Right lobe of liver (tissue), 6 donors: ENCODE measurements at regions not wholly inside any gene's neighbourhood (a gene's known extent, or its start where the extent isn't known, plus 50 kb on each side); places are given as distances from the start of the nearest gene placed in this dataset.
"Not testable (repeated sequence)": the region's sequence is repeated elsewhere in the genome, so short reads cannot be mapped to it uniquely, and the experiment has no call there.

Experiments
- ATAC-seq, 4 donors: fragments of 200-7000 bp; cut with Tn5 transposase; one replicate each; pipeline ENCODE4 v1.9.1; 2020; ENCODE audit warnings: mild to moderate bottlenecking in 4 of 4, moderate library complexity in 4 of 4
- DNase-seq, 3 donors: peaks; one replicate each; pipeline ENCODE4 v3.0.0-alpha.2; 2020
- H3K27ac ChIP-seq, 3 donors: fragments of 200-600 bp; one replicate each; pipeline ENCODE4 v1.8.0; 2022
- H3K27me3 ChIP-seq, 2 donors: fragments of 200-600 bp; one replicate each; pipeline ENCODE4 v1.8.0; 2022
- H3K36me3 ChIP-seq, 4 donors: fragments of 200-600 bp; sonication (generic) in 1 of 4; one replicate each; pipeline versions ENCODE4 v1.5.1 to v1.8.0; 2017 to 2022; ENCODE audit warnings: control low read depth in 1 of 4
- H3K4me1 ChIP-seq, 4 donors: fragments of 200-600 bp; sonication (generic) in 1 of 4; one replicate each; pipeline versions ENCODE4 v1.5.1 to v1.8.0; 2017 to 2022; ENCODE audit warnings: control low read depth in 1 of 4
- H3K4me3 ChIP-seq, 3 donors: fragments of 200-600 bp; one replicate each; pipeline ENCODE4 v1.8.0; 2022
- H3K9me3 ChIP-seq, 4 donors: fragments of 200-600 bp; sonication (generic) in 1 of 4; one replicate each; pipeline versions ENCODE4 v1.5.1 to v1.8.0; 2017 to 2022; ENCODE audit warnings: control low read depth in 1 of 4
- POLR2A ChIP-seq: fragments of 450-650 bp; IDR thresholded peaks from one replicate; pipeline ENCODE4 v1.6.1; 2017; ENCODE audit warnings: antibody characterized with exemption, mild to moderate bottlenecking
- WGBS: methylation state at CpG from one replicate; pipeline ENCODE4 v1.1.6; 2018; ENCODE audit warnings: low coverage, low lambda C conversion rate; ENCODE audit not compliant: insufficient coverage; ENCODE audit errors: missing lambda C conversion rate; 5-methylcytosine and 5-hydroxymethylcytosine counted together
- intact Hi-C, 2 donors: fragments of 100-400 bp; cut with DNase I; formaldehyde crosslinking; loops; one replicate each; pipeline versions ENCODE4 v1.11.2 to v1.14.1; 2022
- TF ChIP-seq, protein P1 (sequence below), 4 donors: fragments of 200-600 bp in 3 of 4; fragments of 450-650 bp in 1 of 4; IDR thresholded peaks; one replicate each; pipeline versions ENCODE4 v1.5.1 to v1.8.0; 2016 to 2022; ENCODE audit warnings: antibody characterized with exemption in 4 of 4, mild to moderate bottlenecking in 2 of 4
- donor health status: DM: no; HTN: yes; CAD: no.
- donor health status: DM: no; HTN: no; CAD: no.
- donor health status: DM: no; HTN: no; CAD: no.
- donor health status: DM: no; HTN: yes; CAD: no.
- donor health status: DM: no; HTN: yes; CAD: no.

DNA sequence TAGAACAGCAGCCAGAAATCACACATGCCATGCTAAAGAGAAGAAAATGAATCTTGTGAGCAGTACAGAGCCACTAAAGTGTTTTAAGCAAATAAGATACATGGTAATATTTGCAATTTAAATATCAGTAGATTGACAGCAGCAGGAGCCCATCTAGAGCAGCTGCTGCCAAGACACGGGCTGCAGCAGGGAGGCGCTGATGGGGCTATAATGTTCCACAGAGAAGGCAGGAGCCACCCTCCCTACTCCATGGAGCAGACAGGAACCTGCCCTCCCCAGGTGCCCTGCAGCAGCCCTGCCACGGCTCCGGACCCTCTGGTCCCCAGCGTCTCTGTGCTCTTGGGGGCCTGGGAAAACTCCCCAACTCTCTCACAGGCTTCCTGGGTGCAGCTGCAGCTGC, 224.1 kb upstream of the ISL1 start:
- WGBS, result 75% methylated on average over 2 of the region's 5 CpGs
- H3K9me3 ChIP-seq, result no peaks in the 10 kb centered on the region
- no peaks in the 10 kb centered on the region for H3K27me3 ChIP-seq
- no peak overlapping the region for H3K27ac ChIP-seq
- no peaks in the 10 kb centered on the region for H3K36me3 ChIP-seq
- no peak for DNase-seq
- intact Hi-C loops, result no loop called here
- H3K4me1 ChIP-seq, result no peaks in the 10 kb centered on the region
- ATAC-seq, result peak in 1 of 4 donors; percentile 33
- TF ChIP-seq POLR2A, result no peak
- TF ChIP-seq, protein P1, sequence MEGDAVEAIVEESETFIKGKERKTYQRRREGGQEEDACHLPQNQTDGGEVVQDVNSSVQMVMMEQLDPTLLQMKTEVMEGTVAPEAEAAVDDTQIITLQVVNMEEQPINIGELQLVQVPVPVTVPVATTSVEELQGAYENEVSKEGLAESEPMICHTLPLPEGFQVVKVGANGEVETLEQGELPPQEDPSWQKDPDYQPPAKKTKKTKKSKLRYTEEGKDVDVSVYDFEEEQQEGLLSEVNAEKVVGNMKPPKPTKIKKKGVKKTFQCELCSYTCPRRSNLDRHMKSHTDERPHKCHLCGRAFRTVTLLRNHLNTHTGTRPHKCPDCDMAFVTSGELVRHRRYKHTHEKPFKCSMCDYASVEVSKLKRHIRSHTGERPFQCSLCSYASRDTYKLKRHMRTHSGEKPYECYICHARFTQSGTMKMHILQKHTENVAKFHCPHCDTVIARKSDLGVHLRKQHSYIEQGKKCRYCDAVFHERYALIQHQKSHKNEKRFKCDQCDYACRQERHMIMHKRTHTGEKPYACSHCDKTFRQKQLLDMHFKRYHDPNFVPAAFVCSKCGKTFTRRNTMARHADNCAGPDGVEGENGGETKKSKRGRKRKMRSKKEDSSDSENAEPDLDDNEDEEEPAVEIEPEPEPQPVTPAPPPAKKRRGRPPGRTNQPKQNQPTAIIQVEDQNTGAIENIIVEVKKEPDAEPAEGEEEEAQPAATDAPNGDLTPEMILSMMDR (IDR thresholded peaks at IDR 0.05), result no peak
- H3K4me3 ChIP-seq, result no peak overlapping the region

DNA sequence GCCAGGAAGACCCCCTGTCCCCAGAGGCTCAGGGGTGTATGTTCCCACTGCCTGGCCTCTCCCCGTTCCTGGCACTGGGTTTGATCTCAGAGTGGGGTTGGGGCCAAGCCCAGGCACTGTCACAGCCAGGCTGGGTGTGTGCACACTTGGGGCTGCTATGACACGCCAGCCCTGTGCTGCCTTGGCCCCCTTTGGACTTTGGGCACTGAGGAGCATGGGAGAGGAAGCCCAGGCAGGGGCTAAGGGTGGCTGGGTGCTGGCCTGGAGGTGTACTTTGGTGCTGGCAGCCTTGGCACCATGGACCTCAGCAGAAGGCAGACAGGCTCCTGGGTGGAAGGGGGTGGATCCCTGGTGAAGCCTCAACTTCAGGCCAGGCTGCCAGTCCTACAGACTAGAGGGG, 223.6 kb upstream of the ISL1 start:
- no CpG with 5 or more reads among the region's 2 CpGs for WGBS
- Histone ChIP-seq H3K27ac (no peak overlapping the region), H3K4me3 (no peak overlapping the region), H3K36me3 (no peaks in the 10 kb centered on the region), H3K4me1 (no peaks in the 10 kb centered on the region), H3K9me3 (no peaks in the 10 kb centered on the region), H3K27me3 (no peaks in the 10 kb centered on the region)
- intact Hi-C loops, result no loop called here
- DNase-seq (no peak), ATAC-seq (peak in 1 of 4 donors; percentile 26)
- TF ChIP-seq, protein P1 (IDR thresholded peaks at IDR 0.05), result no peak
- no peak for TF ChIP-seq POLR2A

DNA sequence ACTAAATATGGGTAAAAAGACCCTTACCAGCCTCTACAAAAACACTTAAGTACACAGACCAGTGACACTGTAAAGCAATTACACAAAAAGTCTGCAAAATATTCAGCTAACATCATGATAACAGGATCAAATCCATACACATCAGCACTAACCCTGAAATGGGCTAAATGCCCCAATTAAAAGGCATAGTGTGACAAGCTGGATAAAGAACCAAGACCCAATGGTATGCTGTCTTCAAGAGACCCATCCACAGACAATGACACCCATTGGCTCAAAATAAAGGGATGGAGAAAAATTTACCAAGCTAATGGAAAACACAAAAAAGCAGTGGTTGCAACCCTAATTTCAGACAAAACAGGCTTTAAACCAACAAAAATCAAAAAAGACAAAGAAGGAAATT, 221.0 kb upstream of the ISL1 start:
- TF ChIP-seq POLR2A, result no peak
- TF ChIP-seq, protein P1 (IDR thresholded peaks at IDR 0.05), result no peak
- DNase-seq (no peak), ATAC-seq (no peak)
- Histone ChIP-seq H3K4me3 (no peak overlapping the region), H3K4me1 (no peaks in the 10 kb centered on the region), H3K36me3 (no peaks in the 10 kb centered on the region), H3K27me3 (no peaks in the 10 kb centered on the region), H3K9me3 (no peaks in the 10 kb centered on the region), H3K27ac (no peak overlapping the region)
- intact Hi-C loops, result no loop called here

DNA sequence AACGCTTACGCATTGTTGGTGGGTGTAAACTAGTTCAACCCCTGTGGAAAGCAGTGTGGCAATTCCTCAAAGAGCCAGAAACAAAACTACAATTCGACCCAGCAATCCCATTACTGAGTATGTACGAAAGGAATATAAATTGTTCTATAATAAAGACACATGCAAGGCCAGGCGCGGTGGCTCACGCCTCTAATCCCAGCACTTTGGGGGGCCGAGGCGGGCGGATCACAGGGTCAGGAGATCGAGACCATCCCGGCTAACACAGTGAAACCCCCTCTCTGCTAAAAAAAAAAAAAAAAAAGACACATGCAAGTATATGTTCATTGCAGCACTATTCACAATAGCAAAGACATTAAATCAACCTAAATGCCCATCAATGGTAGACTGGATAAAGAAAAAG, 217.6 kb upstream of the ISL1 start:
- H3K4me3 ChIP-seq, DNase-seq, H3K9me3 ChIP-seq, H3K27me3 ChIP-seq, intact Hi-C loops, H3K36me3 ChIP-seq, ATAC-seq, H3K27ac ChIP-seq, H3K4me1 ChIP-seq: not testable (repeated sequence)
- WGBS, result 75% methylated on average over 4 of the region's 12 CpGs

DNA sequence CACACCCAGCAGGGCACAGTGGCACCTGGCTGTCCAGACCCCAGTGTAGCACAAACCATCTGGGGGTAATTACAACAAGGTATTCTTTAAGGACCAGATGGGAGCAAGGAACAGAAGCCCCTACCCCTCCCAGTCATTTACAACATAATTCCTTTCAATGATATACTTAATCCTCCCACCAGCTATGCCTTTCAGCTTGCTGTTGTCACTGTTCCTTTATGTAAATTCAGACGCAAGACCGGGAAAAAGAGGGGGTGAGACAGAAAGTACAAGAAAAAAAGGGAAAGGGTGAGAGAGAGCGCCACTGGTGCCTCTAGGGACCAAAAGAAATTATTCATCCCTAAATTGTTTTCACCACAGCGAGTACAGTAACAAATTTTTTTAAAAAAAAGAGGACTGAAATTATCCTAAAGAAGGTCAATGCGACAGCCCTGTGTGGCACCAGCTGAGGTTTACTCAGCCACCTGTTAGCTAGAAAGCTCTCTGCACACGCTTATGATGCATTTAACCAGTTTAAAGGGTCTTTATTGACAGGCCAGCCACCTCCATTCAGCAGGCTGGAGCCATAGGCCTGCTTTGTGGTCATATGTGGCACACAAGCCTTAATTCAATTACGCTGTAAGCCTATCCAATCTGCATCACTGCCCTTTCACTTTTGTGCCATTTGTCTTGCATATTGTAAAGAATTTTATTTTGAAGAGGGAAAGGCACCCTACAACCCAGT, 210.2 kb upstream of the ISL1 start:
- Histone ChIP-seq H3K9me3 (no peaks in the 10 kb centered on the region), H3K4me3 (no peak overlapping the region), H3K4me1 (no peaks in the 10 kb centered on the region), H3K27ac (no peak overlapping the region), H3K36me3 (no peaks in the 10 kb centered on the region), H3K27me3 (no peaks in the 10 kb centered on the region)
- ATAC-seq, result no peak
- no peak for DNase-seq
- intact Hi-C loops, result no loop called here
- 37% methylated on average over 7 of the region's 7 CpGs for WGBS
- no peak for TF ChIP-seq POLR2A
- TF ChIP-seq, protein P1 (IDR thresholded peaks at IDR 0.05), result no peak
